WTC11 (cell line): ENCODE measurements at regions not wholly inside any gene's neighbourhood (a gene's known extent, or its start where the extent isn't known, plus 50 kb on each side); places are given as distances from the start of the nearest gene placed in this dataset.

Source experiments
- CREM ChIP-seq: sonication (generic); formaldehyde crosslinking; IDR thresholded peaks from 2 replicates; pipeline ENCODE4 v1.8.1; 2022; ENCODE audit warnings: mild to moderate bottlenecking, missing genetic modification reagents, moderate library complexity
- ELF4 ChIP-seq: sonication (generic); formaldehyde crosslinking; IDR thresholded peaks from 2 replicates; pipeline ENCODE4 v1.8.1; 2022; ENCODE audit warnings: low read depth, mild to moderate bottlenecking, moderate library complexity, missing genetic modification reagents
- ESRRA ChIP-seq: sonication (generic); formaldehyde crosslinking; IDR thresholded peaks from 2 replicates; pipeline ENCODE4 v1.8.1; 2022; ENCODE audit warnings: mild to moderate bottlenecking, missing genetic modification reagents, borderline replicate concordance
- NR1H2 ChIP-seq: sonication (generic); formaldehyde crosslinking; IDR thresholded peaks from 2 replicates; pipeline ENCODE4 v1.9.0; 2021; ENCODE audit warnings: mild to moderate bottlenecking, moderate library complexity, missing genetic modification reagents
- NR3C1 ChIP-seq: sonication (generic); formaldehyde crosslinking; conservative IDR thresholded peaks from 2 replicates; pipeline ENCODE4 v1.8.1; 2023; ENCODE audit warnings: low read depth, mild to moderate bottlenecking, missing genetic modification reagents
- OVOL2 ChIP-seq: fragments of 250-450 bp; sonication (Bioruptor Pico); IDR thresholded peaks from 2 replicates; pipeline ENCODE4 v1.9.0; 2021; ENCODE audit warnings: mild to moderate bottlenecking, borderline replicate concordance
- RORB ChIP-seq: fragments of 250-450 bp; sonication (Bioruptor Pico); IDR thresholded peaks from 2 replicates; pipeline ENCODE4 v1.9.0; 2021; ENCODE audit warnings: mild to moderate bottlenecking
- TF ChIP-seq, protein P1 (sequence below): fragments of 200-600 bp; IDR thresholded peaks from 2 replicates; pipeline ENCODE4 v1.8.0; 2022; ENCODE audit warnings: antibody characterized with exemption
- TF ChIP-seq, protein P2 (sequence below): fragments of 250-450 bp; sonication (Bioruptor Pico); IDR thresholded peaks from 2 replicates; pipeline ENCODE4 v2.1.2; 2022; ENCODE audit warnings: mild to moderate bottlenecking, moderate library complexity
- TF ChIP-seq, protein P3 (sequence below): fragments of 250-450 bp; sonication (Bioruptor Pico); IDR thresholded peaks from 2 replicates; pipeline ENCODE4 v1.9.0; 2021; ENCODE audit warnings: mild to moderate bottlenecking

DNA sequence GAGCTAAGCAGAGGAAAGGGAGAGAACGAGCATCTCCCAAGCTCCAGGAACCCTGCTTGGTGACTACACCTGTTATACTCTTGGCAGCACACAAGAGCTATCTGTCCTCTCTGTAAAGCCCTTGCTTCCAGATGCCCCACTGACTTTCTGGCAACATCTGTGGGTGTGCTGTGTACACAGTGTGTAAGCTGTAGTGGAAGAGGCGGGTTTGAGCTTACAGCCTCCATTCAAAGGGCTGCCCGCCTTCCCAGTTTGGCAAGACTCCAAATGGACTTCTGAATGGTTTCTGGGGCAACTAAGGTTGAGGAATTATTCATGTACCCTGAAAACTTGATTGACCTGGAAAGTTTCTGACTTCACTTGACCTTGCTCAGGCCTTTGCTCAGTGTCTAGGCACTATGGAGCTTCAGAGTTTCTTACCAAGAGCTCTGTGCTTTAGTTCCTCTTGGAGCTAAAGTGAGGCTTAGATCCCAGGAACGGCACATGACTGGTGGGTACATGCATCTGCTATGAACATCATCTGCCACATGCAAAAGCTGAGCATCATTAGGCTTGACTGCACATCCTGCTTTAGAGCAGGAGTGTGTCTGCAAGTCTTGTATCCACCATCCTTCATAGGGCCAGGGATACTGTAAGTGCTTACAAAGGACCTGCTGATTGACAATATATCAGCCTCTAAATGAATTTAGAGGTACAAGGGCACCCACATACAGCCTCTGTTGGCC, 290.9 kb upstream of the SIX2 start:
- TF ChIP-seq NR3C1 (CRISPR knock-in tag) (no peak), NR1H2 (CRISPR knock-in tag) (no peak), OVOL2 (no peak), RORB (CRISPR knock-in tag) (no peak), ESRRA (CRISPR knock-in tag) (no peak), CREM (CRISPR knock-in tag) (no peak), ELF4 (CRISPR knock-in tag) (no peak)
- TF ChIP-seq, protein P1, sequence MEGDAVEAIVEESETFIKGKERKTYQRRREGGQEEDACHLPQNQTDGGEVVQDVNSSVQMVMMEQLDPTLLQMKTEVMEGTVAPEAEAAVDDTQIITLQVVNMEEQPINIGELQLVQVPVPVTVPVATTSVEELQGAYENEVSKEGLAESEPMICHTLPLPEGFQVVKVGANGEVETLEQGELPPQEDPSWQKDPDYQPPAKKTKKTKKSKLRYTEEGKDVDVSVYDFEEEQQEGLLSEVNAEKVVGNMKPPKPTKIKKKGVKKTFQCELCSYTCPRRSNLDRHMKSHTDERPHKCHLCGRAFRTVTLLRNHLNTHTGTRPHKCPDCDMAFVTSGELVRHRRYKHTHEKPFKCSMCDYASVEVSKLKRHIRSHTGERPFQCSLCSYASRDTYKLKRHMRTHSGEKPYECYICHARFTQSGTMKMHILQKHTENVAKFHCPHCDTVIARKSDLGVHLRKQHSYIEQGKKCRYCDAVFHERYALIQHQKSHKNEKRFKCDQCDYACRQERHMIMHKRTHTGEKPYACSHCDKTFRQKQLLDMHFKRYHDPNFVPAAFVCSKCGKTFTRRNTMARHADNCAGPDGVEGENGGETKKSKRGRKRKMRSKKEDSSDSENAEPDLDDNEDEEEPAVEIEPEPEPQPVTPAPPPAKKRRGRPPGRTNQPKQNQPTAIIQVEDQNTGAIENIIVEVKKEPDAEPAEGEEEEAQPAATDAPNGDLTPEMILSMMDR, result no peak
- TF ChIP-seq, protein P2, sequence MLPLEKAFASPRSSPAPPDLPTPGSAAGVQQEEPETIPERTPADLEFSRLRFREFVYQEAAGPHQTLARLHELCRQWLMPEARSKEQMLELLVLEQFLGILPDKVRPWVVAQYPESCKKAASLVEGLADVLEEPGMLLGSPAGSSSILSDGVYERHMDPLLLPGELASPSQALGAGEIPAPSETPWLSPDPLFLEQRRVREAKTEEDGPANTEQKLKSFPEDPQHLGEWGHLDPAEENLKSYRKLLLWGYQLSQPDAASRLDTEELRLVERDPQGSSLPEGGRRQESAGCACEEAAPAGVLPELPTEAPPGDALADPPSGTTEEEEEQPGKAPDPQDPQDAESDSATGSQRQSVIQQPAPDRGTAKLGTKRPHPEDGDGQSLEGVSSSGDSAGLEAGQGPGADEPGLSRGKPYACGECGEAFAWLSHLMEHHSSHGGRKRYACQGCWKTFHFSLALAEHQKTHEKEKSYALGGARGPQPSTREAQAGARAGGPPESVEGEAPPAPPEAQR (CRISPR knock-in tag), result no peak
- TF ChIP-seq, protein P3, sequence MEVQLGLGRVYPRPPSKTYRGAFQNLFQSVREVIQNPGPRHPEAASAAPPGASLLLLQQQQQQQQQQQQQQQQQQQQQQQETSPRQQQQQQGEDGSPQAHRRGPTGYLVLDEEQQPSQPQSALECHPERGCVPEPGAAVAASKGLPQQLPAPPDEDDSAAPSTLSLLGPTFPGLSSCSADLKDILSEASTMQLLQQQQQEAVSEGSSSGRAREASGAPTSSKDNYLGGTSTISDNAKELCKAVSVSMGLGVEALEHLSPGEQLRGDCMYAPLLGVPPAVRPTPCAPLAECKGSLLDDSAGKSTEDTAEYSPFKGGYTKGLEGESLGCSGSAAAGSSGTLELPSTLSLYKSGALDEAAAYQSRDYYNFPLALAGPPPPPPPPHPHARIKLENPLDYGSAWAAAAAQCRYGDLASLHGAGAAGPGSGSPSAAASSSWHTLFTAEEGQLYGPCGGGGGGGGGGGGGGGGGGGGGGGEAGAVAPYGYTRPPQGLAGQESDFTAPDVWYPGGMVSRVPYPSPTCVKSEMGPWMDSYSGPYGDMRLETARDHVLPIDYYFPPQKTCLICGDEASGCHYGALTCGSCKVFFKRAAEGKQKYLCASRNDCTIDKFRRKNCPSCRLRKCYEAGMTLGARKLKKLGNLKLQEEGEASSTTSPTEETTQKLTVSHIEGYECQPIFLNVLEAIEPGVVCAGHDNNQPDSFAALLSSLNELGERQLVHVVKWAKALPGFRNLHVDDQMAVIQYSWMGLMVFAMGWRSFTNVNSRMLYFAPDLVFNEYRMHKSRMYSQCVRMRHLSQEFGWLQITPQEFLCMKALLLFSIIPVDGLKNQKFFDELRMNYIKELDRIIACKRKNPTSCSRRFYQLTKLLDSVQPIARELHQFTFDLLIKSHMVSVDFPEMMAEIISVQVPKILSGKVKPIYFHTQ (CRISPR knock-in tag), result no peak
